Stimulated activated naive CD8-positive, alpha-beta T cell treated with anti-CD3 and anti-CD28 coated beads, Interleukin-15, amount 100 ng/mL, for 72 hours (primary cell): ENCODE measurements at regions not wholly inside any gene's neighbourhood (a gene's known extent, or its start where the extent isn't known, plus 50 kb on each side); places are given as distances from the start of the nearest gene placed in this dataset.
"Not testable (repeated sequence)": the region's sequence is repeated elsewhere in the genome, so short reads cannot be mapped to it uniquely, and the experiment has no call there.

Experiments
- ATAC-seq: fragments of 150-1000 bp; cut with Tn5 transposase; 2 replicates; pipeline ENCODE4 v1.10.0; 2021; ENCODE audit warnings: mild to moderate bottlenecking, moderate library complexity
- DNase-seq, 2 donors: peaks; one replicate each; pipeline ENCODE4 v3.0.0; 2021 to 2022
- H3K27ac Mint-ChIP-seq, 2 donors: one replicate each; pipeline ENCODE4 v1.8.0; 2022; ENCODE audit warnings: mild to moderate bottlenecking in 2 of 2, mixed read lengths in 2 of 2, moderate library complexity in 2 of 2
- H3K27me3 Mint-ChIP-seq: one replicate; pipeline ENCODE4 v1.8.0; 2022; ENCODE audit warnings: mixed read lengths
- H3K4me1 Mint-ChIP-seq: one replicate; pipeline ENCODE4 v1.8.0; 2022; ENCODE audit warnings: mild to moderate bottlenecking, mixed read lengths
- H3K4me3 Mint-ChIP-seq, 2 donors: one replicate each; pipeline ENCODE4 v1.8.0; 2022; ENCODE audit warnings: mild to moderate bottlenecking in 2 of 2, mixed read lengths in 2 of 2, moderate library complexity in 1 of 2
- H3K9me3 Mint-ChIP-seq, 2 donors: one replicate each; pipeline ENCODE4 v1.8.0; 2022; ENCODE audit warnings: mixed read lengths in 2 of 2

DNA sequence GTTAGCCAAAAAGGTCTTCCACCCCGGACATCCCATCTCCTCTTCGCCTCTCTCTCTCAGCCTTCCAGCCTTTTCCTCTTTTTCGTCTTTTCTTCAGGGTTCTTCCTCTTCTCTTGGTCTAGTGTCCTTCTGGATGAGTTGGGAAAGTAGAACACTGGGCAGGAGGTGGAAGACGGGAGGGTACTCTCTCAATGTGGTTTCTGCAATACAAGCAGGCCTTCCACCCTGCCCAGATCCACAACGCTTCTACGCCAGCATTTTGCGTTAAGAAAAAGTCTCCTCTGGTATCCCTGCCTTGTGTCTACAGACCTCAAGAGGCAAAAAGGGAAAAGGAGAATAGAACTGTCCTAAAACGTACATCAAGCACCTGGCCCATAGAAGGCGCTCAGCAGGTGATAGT is 587.8 kb downstream of the BNC2 start:
- no peak for ATAC-seq
- Mint-ChIP-seq H3K9me3 (peaks cover 4 to 7% of the 10 kb centered on the region in 2 donors), H3K27ac (no peak overlapping the region)

GRCh38 chr9:16286160-16286559 is 584.3 kb downstream of the BNC2 start:
- ATAC-seq: no peak
- Mint-ChIP-seq H3K27me3 (peaks cover 8% of the 10 kb centered on the region), H3K9me3 (peaks cover 4 to 7% of the 10 kb centered on the region in 2 donors), H3K4me3 (no peak overlapping the region), H3K4me1 (no peaks in the 10 kb centered on the region), H3K27ac (no peak overlapping the region)
- DNase-seq: no peak

More for the DNA sequence above, 587.8 kb downstream of the BNC2 start:
- Mint-ChIP-seq H3K4me1 (no peaks in the 10 kb centered on the region), H3K27me3 (no peaks in the 10 kb centered on the region), H3K4me3 (no peak overlapping the region)
- no peak for DNase-seq

DNA sequence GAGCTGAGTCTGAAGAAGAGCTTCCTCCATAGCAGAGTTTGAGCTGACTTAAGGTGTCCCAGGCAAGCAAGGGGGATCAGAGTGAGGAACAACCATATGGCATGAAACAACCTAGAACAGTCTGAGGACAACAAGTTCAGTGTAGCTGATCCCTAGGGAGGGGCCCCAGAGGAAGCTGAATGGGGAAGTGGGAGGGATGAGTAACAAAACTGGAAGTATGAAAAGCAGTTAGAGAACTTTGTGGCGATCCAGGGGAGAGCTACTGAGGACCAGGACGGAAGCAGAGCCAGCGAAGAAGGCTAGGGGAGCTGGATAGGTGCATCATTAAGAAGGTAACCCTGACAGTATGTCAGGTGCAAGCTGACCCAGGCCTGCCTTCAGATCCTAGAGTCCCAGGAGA is 580.8 kb downstream of the BNC2 start:
- peaks cover 8% of the 10 kb centered on the region for H3K27me3 Mint-ChIP-seq
- H3K9me3 Mint-ChIP-seq: peaks cover 4 to 7% of the 10 kb centered on the region in 2 donors
- no peak overlapping the region for H3K4me3 Mint-ChIP-seq
- H3K4me1 Mint-ChIP-seq: no peaks in the 10 kb centered on the region
- no peak for ATAC-seq
- H3K27ac Mint-ChIP-seq: peak overlapping the region in 1 of 2 donors; percentile 78
- DNase-seq: no peak

GRCh38 chr9:16290169-16290568 is 580.3 kb downstream of the BNC2 start:
- no peak for ATAC-seq
- Mint-ChIP-seq H3K4me3 (no peak overlapping the region), H3K27me3 (peaks cover 8% of the 10 kb centered on the region), H3K9me3 (peaks cover 4 to 5% of the 10 kb centered on the region in 2 donors), H3K27ac (no peak overlapping the region), H3K4me1 (no peaks in the 10 kb centered on the region)
- DNase-seq: no peak

DNA sequence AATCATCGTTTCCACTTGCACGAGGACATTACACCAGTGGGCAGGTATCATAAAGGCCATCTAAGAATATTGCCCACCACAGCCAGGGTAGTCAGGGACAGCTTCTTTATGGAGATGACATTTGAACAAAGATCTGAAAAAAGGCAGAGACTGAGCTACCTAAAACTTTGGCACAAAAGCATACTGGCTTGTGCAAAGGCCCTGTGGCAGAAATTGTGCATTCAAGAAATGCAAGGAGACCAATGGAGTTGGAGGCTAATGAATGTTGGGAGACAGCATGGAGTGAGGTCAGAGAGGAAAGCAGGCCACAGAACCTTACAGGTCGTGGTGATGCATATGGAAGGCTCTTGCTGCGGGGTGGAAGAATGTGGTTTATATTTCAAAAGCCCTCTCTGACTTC is 578.5 kb downstream of the BNC2 start:
- Mint-ChIP-seq H3K27me3 (peaks cover 8% of the 10 kb centered on the region), H3K27ac (no peak overlapping the region), H3K4me3 (no peak overlapping the region), H3K4me1 (no peaks in the 10 kb centered on the region), H3K9me3 (no peaks in the 10 kb centered on the region)
- no peak for ATAC-seq
- DNase-seq: no peak

- no peak overlapping the region for H3K4me3 Mint-ChIP-seq
- H3K27me3 Mint-ChIP-seq: peaks cover 8% of the 10 kb centered on the region
- no peak overlapping the region for H3K27ac Mint-ChIP-seq
- H3K4me1 Mint-ChIP-seq: no peaks in the 10 kb centered on the region
- ATAC-seq (no peak), DNase-seq (no peak)
- H3K9me3 Mint-ChIP-seq: peaks cover 4 to 5% of the 10 kb centered on the region in 2 donors
Observed at GRCh38 chr9:16293610-16294009, 576.9 kb downstream of the BNC2 start.

- H3K4me1 Mint-ChIP-seq: no peaks in the 10 kb centered on the region
- no peak overlapping the region for H3K27ac Mint-ChIP-seq
- DNase-seq: no peak
- no peak for ATAC-seq
- no peak overlapping the region for H3K4me3 Mint-ChIP-seq
- H3K9me3 Mint-ChIP-seq: peaks cover 5 to 10% of the 10 kb centered on the region in 2 donors
- peaks cover 8% of the 10 kb centered on the region for H3K27me3 Mint-ChIP-seq
Observed at GRCh38 chr9:16294133-16294770, 576.2 kb downstream of the BNC2 start.

- not testable (repeated sequence) for H3K4me3 Mint-ChIP-seq, H3K4me1 Mint-ChIP-seq, DNase-seq, H3K27me3 Mint-ChIP-seq, ATAC-seq, H3K27ac Mint-ChIP-seq
- H3K9me3 Mint-ChIP-seq: peaks cover 5 to 13% of the 10 kb centered on the region in 2 donors
Observed at GRCh38 chr9:16294940-16295339, 575.5 kb downstream of the BNC2 start.

- DNase-seq, ATAC-seq, H3K27me3 Mint-ChIP-seq, H3K4me1 Mint-ChIP-seq, H3K27ac Mint-ChIP-seq, H3K4me3 Mint-ChIP-seq: not testable (repeated sequence)
- H3K9me3 Mint-ChIP-seq: peaks cover 5 to 13% of the 10 kb centered on the region in 2 donors
Observed at GRCh38 chr9:16299368-16299767, 571.1 kb downstream of the BNC2 start.

GRCh38 chr9:16303506-16303905 is 567.0 kb downstream of the BNC2 start:
- DNase-seq (no peak), ATAC-seq (no peak)
- Mint-ChIP-seq H3K27me3 (no peaks in the 10 kb centered on the region), H3K9me3 (peaks cover 0 to 10% of the 10 kb centered on the region in 2 donors), H3K27ac (no peak overlapping the region), H3K4me1 (no peaks in the 10 kb centered on the region), H3K4me3 (no peak overlapping the region)

GRCh38 chr9:16304301-16304700 is 566.2 kb downstream of the BNC2 start:
- DNase-seq (no peak), ATAC-seq (no peak)
- Mint-ChIP-seq H3K27me3 (no peaks in the 10 kb centered on the region), H3K4me1 (no peaks in the 10 kb centered on the region), H3K9me3 (peaks cover 0 to 2% of the 10 kb centered on the region in 2 donors), H3K4me3 (no peak overlapping the region), H3K27ac (no peak overlapping the region)

GRCh38 chr9:16306586-16306985 is 563.9 kb downstream of the BNC2 start:
- Mint-ChIP-seq H3K4me3 (no peak overlapping the region), H3K9me3 (no peaks in the 10 kb centered on the region), H3K27ac (peak overlapping the region in 1 of 2 donors; percentile 25), H3K27me3 (peaks cover 7% of the 10 kb centered on the region), H3K4me1 (no peaks in the 10 kb centered on the region)
- peak; percentile 26 for ATAC-seq
- no peak for DNase-seq

DNA sequence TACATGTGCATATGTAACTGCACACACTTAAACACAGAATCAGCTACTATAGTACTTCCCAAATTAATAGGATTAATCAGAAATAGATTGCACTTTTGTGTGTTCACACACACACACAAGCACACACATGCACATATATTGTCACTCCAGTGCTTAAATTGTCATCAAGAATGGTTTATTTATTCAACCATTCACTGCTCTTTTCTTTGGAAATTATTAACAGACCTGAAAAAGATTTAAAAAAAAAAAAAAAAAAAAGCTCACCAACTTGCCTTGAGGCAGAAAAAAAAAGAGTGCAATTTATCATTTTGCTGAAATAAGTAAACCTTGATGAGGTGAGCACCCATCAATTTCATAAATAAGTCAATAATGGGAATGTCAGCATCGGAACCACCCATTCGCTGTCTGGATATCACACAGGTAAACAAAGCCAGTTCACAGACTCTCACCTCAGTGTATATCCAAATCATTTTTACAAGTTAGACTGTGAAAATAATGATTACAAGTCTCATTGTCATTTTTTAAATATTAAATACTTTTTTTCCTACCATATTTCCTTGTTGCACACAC is 562.8 kb downstream of the BNC2 start:
- ATAC-seq (no peak), DNase-seq (no peak)
- Mint-ChIP-seq H3K27ac (no peak overlapping the region), H3K4me1 (no peaks in the 10 kb centered on the region), H3K27me3 (peaks cover 7% of the 10 kb centered on the region), H3K9me3 (no peaks in the 10 kb centered on the region), H3K4me3 (no peak overlapping the region)

DNA sequence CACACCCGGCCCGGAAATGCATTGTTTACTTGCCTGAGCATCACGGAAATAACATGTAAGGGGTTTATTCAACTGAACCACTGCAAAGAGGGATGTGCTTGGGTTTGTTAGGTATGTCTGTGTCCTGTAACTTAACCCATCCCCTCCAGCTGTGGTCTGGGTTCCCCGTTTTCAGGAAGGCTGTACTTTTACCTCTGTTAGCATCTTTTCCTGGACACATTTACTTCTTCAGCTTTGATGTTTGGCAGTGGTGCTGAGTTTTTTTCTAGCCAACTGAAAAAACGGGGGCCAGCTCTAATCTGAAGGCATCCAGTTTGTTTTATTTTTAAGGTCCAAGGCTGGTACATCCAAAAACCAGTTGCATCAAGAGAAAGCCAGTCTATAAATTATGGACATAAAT is 561.8 kb downstream of the BNC2 start:
- peaks cover 7% of the 10 kb centered on the region for H3K27me3 Mint-ChIP-seq
- H3K4me3 Mint-ChIP-seq: no peak overlapping the region
- no peaks in the 10 kb centered on the region for H3K4me1 Mint-ChIP-seq
- H3K27ac Mint-ChIP-seq: no peak overlapping the region
- no peaks in the 10 kb centered on the region for H3K9me3 Mint-ChIP-seq
- ATAC-seq: no peak
- DNase-seq: no peak

- H3K4me3 Mint-ChIP-seq: no peak overlapping the region
- H3K4me1 Mint-ChIP-seq: no peaks in the 10 kb centered on the region
- no peak for ATAC-seq
- H3K27me3 Mint-ChIP-seq: peaks cover 7% of the 10 kb centered on the region
- no peak for DNase-seq
- no peaks in the 10 kb centered on the region for H3K9me3 Mint-ChIP-seq
- no peak overlapping the region for H3K27ac Mint-ChIP-seq
Observed at GRCh38 chr9:16309082-16309468, 561.4 kb downstream of the BNC2 start.

DNA sequence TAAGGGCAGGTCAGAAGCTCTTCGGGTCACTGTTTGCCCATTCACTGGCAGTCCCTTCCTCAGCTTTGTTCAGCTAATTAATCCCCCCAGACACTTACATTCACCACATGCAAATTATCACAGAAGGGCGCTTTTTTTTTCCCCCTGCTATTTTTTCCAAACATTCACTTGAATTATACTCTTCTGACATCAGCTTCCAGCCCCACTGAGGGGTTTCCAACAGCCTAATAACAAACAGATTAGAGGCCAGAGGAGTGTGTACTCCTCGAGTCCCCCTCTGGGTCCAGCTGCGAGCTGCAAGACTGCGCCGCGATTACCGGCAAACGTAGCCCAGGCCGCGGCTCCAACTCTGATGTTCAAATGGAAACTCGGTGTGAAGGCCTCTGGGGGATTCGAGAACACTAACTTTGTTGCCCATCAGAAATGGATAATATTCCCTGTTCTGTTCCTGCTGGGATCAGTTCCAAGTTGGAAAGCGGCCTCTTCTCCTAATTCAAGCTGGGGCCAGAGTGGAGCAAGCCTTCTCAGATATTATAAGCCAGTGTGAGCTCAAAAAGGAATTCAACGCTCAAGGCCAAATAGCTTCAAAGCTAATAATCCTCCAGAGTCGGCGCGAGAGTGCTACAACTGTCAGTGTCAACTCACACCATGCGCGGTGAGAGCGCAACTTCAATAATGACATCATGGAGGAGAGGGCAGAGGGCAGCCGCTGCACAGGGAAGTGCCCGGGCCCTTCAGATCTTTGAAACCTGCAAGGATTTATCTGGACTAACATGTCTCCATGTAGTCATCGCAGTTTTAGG is 560.8 kb downstream of the BNC2 start:
- no peak overlapping the region for H3K27ac Mint-ChIP-seq
- H3K4me1 Mint-ChIP-seq: no peaks in the 10 kb centered on the region
- peaks cover 7% of the 10 kb centered on the region for H3K27me3 Mint-ChIP-seq
- DNase-seq (no peak), ATAC-seq (no peak)
- no peak overlapping the region for H3K4me3 Mint-ChIP-seq
- H3K9me3 Mint-ChIP-seq: no peaks in the 10 kb centered on the region
